Fibroblast of skin of back (primary cell): ENCODE measurements at regions not wholly inside any gene's neighbourhood (a gene's known extent, or its start where the extent isn't known, plus 50 kb on each side); places are given as distances from the start of the nearest gene placed in this dataset.

Experiments used
- DNase-seq: peaks from one replicate; pipeline ENCODE4 v3.0.0-alpha.2; 2013

DNA sequence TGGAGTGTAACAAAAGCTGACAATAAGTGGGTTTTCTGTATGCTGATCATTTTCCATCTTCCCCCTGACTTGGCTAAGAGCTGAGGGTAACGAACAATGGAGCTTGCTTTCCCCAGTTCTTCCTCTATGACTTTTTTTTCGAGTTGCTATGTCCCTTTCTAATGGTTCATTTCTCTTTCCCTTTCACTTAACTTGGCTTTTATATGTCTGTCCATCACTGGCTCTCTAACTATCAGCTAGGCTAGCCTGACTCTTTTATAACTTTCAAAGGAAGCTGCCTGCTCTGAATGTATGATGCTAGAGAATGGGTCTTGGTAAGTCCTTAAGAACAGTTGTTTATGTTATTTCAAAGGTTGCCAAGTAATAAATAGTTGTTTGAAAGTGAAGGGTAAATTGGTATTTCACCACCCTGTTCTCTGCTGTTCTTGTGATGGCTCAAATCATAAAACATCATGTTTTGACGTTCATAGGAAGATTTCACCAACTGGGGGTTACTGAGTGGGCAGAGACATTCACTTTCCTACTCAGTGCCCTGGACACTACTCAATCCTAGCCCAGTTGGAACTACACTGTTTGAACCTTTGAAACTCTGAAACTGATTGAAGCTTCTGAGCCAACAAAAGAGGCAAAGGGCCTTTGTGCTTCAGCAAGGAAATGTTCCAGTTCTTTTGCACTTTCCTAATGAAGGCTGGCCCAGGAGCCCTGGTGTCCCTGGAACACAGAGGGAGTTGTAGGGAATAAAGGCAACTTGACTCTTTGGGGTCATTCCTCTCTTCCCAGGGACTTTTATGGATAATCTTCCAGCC lies 85.4 kb upstream of the PHYHIPL start:
- DNase-seq: no peak

DNA sequence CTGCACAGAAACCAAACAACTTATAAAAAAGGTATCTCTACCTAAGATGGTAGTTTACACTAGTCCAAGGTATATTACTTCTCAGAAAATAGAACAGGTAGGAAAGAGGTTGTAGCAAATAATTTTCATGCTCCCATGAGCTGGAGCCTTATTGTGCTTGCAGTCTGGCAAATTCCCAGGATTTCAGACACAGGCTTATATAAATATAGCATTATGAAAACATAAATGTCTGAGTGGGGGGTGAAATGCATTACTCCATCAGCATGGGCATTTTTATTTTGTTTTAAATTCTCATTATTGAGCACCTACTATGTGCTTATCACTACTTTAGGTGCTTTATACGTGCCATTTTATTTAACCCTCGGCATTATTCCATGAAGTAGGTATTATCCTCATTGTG lies 83.0 kb upstream of the PHYHIPL start:
- DNase-seq: peak; percentile 54

DNA sequence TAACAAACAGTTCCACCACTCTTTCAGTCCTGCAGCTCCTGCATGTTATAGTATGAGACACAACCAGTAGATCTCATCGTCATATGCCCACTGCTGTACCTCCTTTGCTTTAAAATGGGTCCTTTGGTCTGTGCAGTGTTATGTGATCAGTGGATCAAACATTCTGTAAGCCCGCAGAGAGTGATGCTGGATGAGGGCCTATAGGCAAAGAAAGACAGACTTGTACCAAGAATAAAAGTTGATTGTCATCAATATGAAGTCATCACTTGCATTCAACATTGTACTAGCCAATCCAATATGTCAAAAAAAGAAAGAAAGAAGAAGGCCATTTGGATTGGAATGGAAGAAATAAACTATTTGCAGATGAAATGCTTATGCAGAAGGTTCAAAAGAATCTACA lies 79.8 kb upstream of the PHYHIPL start:
- DNase-seq: no peak

DNA sequence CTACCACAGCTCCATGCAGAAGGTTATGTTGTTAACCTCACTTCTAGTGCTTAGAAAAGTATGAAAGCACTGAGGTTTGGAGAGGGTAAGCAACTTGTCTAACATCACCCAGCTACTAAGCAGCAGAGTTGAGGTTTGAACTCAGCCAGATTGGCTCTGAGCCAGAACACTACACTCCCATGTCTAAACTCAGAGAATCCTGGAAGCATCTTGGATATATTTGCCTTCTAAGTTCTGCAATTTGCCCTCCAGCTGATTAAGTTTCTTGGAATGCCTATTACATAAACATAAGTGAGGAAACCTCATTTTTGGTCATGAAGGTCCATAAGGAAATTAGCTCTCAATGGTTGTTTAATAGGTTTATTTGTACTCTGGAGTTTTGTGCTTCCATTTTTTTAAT lies 78.1 kb upstream of the PHYHIPL start:
- peak; percentile 75 for DNase-seq

DNA sequence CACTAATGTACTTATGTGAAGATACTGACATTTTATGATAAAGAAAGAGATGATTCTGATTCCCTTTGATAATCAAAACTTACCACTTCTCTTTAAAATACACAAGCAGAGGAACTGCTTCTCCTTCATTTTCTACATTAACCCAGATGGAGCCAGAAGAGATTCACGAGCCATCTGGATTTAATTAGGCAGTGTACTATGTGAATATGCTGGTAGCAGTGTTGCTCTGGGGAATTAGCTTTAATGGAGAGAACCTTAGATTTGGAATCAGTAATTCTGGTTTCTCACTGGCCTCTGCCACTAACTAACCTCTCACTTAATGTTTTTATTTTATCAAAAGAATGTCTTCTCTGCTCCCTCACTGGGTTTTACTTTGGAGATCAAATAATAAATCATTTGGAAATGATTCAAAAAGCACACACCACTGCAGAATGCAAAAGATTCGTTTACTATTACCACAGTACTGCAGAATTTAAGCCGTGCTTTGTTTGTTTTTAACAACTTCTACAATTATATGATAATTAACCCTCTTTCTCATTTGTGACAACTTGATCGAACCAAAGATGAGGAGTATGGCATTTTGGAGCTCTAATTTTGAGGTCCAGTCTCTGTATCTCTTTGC lies 77.5 kb upstream of the PHYHIPL start:
- DNase-seq: peak; percentile 69

DNA sequence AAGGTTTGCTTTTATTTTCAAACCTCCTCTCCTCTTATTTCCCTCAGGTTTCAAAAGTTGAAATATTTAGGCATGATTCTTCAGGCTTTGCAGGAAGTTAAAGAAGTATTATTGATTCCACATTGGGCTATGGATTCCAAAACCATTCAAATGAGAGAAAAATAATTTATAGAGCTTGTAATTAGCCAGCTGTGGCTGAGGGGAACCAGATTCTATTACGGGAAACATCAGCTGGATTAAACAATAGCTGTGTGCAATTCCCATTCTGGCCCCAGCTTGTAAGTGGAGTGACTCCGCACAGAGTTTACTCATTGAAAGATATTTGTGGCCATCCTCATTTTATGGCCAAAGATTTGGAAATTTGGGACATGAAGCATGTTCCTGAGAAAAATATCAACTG lies 77.0 kb upstream of the PHYHIPL start:
- no peak for DNase-seq

DNA sequence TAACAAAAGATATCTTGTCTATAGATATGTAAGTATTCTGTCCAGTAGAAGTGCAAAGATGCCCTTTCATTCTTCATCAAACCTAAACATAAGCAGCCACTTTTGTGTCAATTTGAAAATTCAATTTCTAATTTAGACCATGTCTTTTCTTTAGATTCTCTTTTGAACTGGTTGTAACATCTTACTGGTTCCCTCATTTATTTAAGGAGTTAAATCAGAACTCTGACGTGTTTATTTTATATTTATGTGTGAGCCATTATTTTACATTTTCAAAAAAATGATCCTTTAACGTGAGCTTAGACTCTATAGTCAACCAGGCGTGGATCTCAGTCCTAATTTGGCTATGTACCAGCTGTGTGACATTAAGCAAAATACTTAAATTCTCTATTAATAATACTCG lies 74.0 kb upstream of the PHYHIPL start:
- no peak for DNase-seq

DNA sequence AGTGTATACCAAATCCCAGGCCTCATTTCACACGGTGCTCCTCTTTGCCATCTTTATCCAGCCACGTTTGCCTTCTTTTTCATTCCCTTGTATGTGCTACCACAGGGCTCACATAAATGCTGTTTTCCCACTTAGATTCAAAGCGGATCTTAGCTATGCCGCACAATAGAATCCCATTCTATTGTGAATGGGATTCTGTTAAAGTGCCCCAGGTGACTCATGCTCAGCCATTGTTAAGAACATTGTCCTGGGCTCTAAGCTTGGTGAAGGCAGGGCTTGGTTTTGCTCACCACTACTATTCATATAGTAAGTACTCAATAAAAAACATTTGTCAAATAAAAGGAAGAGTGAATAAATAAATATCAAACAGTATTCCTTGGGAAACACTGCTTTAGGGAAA lies 72.3 kb upstream of the PHYHIPL start:
- DNase-seq: no peak

DNA sequence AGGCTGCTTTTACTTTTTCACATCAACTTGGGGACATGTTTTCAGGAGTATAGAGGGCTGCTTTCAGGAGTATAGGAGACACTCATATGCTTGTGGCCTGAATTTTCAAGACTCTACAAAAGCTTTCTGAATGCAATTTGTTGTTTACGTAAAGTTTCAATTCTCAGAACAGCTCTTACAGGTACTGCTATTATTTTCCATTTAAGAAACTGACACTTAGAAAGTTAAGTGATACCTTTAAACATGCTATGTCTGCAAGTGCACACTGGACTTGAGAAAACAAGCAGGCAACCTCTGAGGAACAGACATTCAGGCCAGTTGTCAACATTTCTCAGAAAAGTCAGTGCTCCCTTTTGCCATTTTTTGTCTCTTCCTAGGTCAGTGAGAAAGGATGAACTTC lies 70.0 kb upstream of the PHYHIPL start:
- DNase-seq: no peak

DNA sequence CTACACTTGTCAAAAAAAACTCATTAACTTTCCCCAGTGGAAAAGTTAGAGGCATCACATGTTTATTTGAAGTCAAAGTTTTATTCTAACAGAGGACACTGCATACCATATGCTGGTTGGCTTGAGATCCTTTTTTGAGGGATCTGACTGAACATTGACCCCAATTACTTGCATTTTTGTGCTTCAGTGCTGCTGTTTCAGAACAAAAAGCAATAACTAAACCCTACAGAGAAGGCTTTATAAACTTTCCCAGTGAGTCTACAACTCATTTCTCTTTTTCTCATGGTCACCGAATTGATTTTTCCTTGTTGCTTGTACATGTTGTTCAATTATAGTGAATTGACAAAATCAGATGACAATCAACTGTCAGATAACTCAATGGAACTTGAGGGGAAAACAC lies 69.3 kb upstream of the PHYHIPL start:
- no peak for DNase-seq

DNA sequence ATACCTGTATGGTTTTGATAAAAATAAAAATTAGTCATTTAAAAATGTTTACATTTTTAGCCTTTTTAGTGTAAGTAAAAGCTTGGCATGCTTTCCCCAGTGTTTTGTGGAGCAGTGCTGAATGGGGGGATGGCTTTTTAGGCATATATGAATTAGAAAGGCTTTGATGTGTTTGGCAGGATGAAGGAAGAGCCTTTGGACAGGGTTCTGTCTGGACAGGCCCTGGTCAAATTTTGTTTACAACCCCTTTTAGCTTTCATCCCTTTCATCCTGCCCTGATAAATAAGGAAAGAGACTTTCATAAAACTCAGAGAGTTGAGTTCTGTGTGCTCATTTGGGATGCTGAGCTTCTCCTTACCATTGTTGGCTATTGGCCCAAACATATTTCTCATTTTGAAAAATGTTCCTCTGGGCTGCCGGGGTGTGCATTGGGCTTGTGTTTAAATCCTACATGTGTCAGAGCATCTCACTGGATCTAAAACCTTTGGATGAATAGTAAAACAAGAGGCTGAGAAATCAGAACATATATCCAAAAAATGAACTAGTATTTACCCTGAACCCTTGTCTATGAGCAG lies 68.1 kb upstream of the PHYHIPL start:
- no peak for DNase-seq

DNA sequence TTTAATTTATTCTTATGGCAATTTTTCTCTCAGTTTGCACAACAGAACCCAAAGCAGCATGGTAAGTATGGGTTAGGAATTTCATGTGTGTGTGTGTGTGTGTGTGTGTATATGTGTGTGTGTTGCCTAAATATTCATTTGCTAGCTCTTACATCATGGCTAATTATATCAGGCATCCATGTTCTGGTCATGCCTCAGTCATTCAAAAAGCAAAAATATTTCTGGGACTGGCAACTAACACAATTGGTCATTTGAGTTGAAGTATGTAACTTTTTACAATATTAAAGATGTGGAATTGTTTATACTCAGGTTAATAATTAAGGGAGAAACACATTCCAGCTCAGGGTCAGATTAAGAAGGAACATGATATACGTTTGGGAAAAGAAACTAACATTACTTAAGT lies 67.6 kb upstream of the PHYHIPL start:
- no peak for DNase-seq

DNA sequence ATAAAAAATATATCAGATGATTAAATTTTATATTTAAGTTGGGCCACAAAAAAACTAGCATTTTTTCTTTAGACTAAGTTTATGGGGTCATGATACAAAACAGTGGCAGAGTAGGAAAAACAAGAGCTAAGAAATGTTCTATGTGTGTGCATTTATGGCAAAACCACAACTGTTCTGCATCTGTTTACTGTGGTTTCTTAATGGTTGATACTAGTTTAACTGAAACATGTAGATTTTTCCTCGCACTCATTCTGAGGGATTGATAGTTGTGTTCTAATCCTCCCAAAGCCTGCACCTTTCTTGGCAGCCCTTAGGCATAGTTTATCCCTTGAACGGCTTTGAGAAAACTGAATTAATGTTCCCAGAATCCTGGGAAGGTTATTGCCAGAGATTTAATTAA lies 66.6 kb upstream of the PHYHIPL start:
- no peak for DNase-seq

DNA sequence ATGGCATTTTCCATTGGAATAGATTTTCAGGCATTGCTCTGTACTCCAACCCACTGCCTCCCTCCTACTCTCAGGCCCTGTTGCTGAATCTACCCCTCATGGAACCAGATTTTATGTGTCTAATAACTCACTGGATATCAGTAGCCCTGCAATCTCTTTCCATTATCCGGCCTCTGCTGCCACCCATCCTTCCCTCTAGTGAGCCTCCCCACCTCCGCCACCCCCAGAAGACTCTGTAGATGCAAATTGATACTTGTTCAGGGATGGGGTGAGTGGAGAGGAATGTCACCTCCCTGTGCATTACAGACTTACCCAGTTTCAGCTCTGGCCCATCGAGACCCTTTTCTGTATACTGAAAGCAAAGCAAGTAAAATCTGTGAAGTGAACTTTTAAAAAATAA lies 52.3 kb upstream of the PHYHIPL start:
- DNase-seq: no peak

DNA sequence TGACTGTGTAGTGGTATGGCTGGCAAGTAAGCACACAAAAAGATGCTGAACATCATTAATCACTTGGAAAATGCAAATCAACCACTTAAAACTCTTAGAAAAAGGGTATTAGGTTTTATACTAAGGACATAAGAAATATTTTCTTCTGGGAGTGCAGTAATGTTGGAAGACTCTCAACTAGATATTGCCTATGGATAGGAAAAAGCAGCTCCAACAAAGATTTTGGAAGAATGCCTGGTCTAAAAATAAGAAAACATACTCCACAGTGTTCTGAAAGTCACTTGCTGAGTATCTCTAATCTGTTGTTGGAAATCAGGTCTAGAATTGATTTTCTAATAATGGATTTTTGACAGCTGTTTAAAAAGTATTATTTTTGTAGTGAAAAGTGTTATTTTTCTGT lies 50.8 kb upstream of the PHYHIPL start:
- no peak for DNase-seq

DNA sequence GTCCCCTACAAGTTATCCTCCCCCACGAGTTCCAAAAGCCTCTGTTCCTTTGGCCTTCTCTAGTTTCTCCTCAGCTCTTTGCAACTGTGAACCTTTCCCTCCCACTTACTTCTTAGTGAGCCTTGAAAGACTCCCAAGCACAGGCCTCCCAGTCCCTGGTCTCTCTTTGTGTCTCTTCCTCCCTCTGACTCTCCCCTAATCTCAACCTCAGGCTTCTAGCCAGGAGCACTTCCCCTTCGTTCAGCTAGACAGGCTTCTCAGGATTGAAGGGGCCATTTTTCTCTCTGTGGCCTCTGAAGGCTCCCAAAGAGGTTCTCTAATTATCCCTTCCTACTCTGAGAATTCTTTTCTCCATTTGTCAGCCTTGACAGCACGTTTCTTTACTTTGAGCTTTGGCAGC lies 50.2 kb upstream of the PHYHIPL start:
- no peak for DNase-seq
